HepG2 (cell line): ENCODE measurements at regions not wholly inside any gene's neighbourhood (a gene's known extent, or its start where the extent isn't known, plus 50 kb on each side); places are given as distances from the start of the nearest gene placed in this dataset.

Experiments
- PTBP1 ChIP-seq: fragments of 200-400 bp; formaldehyde crosslinking; IDR thresholded peaks from 2 replicates; pipeline ENCODE4 v1.6.1; 2018; ENCODE audit warnings: low read length, low read depth; ENCODE audit not compliant: poor library complexity, severe bottlenecking
- TF ChIP-seq, protein P1 (sequence below): sonication (generic); formaldehyde crosslinking; IDR thresholded peaks from 2 replicates; pipeline ENCODE4 v1.5.0; 2020; ENCODE audit warnings: mild to moderate bottlenecking, missing genetic modification reagents, moderate library complexity

DNA sequence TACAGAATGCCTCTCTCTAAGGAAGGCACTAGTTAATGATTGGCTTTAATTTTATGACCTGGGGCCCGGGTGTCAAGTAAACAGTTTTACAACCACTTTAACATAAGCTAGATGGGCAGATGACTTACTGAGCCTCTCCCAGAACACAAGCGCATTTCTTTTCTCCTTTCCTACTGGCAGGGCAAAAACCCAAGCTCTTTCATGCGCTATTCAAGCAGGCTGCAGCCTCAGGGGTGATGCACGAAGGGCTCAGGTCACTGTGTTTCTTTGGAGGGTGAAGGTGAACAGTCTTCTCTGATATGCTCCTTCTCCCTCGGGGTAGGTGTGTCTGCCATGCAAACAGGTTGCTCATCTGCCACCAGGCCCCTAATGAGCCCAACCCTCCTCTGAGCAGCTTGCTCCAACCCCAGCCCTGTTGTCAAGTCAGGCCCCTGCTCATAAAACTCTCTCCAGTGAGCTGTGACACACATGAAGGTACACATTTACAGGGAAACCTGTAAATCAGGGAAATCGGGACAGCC is 73.5 kb upstream of the CDH4 start:
- TF ChIP-seq, protein P1, sequence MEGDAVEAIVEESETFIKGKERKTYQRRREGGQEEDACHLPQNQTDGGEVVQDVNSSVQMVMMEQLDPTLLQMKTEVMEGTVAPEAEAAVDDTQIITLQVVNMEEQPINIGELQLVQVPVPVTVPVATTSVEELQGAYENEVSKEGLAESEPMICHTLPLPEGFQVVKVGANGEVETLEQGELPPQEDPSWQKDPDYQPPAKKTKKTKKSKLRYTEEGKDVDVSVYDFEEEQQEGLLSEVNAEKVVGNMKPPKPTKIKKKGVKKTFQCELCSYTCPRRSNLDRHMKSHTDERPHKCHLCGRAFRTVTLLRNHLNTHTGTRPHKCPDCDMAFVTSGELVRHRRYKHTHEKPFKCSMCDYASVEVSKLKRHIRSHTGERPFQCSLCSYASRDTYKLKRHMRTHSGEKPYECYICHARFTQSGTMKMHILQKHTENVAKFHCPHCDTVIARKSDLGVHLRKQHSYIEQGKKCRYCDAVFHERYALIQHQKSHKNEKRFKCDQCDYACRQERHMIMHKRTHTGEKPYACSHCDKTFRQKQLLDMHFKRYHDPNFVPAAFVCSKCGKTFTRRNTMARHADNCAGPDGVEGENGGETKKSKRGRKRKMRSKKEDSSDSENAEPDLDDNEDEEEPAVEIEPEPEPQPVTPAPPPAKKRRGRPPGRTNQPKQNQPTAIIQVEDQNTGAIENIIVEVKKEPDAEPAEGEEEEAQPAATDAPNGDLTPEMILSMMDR (CRISPR knock-in tag) = no peak
- no peak for TF ChIP-seq PTBP1
